ENCODE measurements at regions not wholly inside any gene's neighbourhood (a gene's known extent, or its start where the extent isn't known, plus 50 kb on each side); places are given as distances from the start of the nearest gene placed in this dataset.

DNA sequence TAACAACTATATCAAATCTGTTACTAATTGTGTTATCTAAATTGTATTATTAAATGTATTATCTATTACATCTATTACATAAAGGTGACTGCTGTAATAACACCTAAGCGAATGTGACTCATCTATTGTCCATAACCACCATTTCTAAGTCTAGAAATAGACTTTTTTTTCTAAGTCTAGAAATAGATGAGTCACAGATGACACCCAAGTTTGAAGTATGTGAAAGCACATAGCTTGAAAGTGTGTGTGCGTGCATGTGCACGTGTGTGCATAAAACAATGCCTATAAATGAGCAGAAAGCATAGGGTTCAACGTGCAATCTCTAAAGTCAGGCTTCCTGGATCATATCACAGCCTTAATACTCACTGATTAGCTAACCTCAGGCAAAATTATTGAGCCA lies 451.3 kb upstream of the USP15 start:
- Histone ChIP-seq H3K9me2 (replicated peaks; ENCODE audit: insufficient read depth) (no peaks in the 10 kb centered on the region), H4K20me1 (ENCODE audit: insufficient read depth, poor library complexity, severe bottlenecking) (no peaks in the 10 kb centered on the region), H3K27me3 (no peaks in the 10 kb centered on the region), H3K27ac (no peak overlapping the region), H3K4me3 (no peak overlapping the region), H3K4me2 (no peak overlapping the region), H3K9me3 (ENCODE audit: low read depth) (no peaks in the 10 kb centered on the region), H2AFZ (no peak overlapping the region), H3K4me1 (ENCODE audit: insufficient read depth) (no peaks in the 10 kb centered on the region), H3K36me3 (replicated peaks; ENCODE audit: insufficient read depth, low read depth) (no peaks in the 10 kb centered on the region), H3K79me2 (no peaks in the 10 kb centered on the region)
- 93% methylated on average over 4 of the region's 4 CpGs for WGBS (ENCODE audit: low lambda C conversion rate, missing lambda C conversion rate)
- TF ChIP-seq, protein P1, sequence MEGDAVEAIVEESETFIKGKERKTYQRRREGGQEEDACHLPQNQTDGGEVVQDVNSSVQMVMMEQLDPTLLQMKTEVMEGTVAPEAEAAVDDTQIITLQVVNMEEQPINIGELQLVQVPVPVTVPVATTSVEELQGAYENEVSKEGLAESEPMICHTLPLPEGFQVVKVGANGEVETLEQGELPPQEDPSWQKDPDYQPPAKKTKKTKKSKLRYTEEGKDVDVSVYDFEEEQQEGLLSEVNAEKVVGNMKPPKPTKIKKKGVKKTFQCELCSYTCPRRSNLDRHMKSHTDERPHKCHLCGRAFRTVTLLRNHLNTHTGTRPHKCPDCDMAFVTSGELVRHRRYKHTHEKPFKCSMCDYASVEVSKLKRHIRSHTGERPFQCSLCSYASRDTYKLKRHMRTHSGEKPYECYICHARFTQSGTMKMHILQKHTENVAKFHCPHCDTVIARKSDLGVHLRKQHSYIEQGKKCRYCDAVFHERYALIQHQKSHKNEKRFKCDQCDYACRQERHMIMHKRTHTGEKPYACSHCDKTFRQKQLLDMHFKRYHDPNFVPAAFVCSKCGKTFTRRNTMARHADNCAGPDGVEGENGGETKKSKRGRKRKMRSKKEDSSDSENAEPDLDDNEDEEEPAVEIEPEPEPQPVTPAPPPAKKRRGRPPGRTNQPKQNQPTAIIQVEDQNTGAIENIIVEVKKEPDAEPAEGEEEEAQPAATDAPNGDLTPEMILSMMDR (IDR thresholded peaks at IDR 0.05; ENCODE audit: poor library complexity), result no peak
- no peak for TF ChIP-seq EZH2phosphoT487 (IDR thresholded peaks at IDR 0.05; ENCODE audit: low read depth, severe bottlenecking, unreplicated experiment)
- no peak for TF ChIP-seq EZH2 (IDR thresholded peaks at IDR 0.05; ENCODE audit: borderline replicate concordance)
- no peak for DNase-seq (ENCODE audit: low spot score)

DNA sequence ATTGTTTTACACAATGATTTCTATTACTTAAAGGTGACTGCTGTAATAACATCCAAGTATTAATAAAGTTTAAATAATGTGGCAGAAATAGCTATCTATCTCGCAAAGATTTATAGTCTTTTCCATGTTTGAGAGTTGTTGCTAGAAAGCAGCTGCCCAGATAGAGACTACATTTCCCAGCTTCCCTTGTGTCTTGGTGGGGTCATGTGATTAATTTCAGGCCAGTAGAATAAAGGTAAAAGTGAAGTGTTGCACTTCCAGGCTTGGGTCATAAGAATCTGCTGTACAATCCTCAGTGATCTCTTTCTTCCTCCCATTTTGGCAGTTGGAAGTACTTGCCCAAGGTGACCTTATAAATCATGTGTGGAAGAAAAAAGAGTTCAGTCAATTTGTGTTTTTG lies 449.7 kb upstream of the USP15 start:
- no peak for TF ChIP-seq EZH2 (IDR thresholded peaks at IDR 0.05; ENCODE audit: borderline replicate concordance)
- TF ChIP-seq, protein P1 (IDR thresholded peaks at IDR 0.05; ENCODE audit: poor library complexity), result no peak
- no peak for TF ChIP-seq EZH2phosphoT487 (IDR thresholded peaks at IDR 0.05; ENCODE audit: low read depth, severe bottlenecking, unreplicated experiment)
- H3K27me3 ChIP-seq, result no peaks in the 10 kb centered on the region
- DNase-seq (ENCODE audit: low spot score), result no peak
- no peak overlapping the region for H2AFZ ChIP-seq
- 92% methylated on average over 1 of the region's 1 CpG for WGBS (ENCODE audit: low lambda C conversion rate, missing lambda C conversion rate)
- no peak overlapping the region for H3K27ac ChIP-seq
- H3K4me3 ChIP-seq, result no peak overlapping the region
- no peaks in the 10 kb centered on the region for H3K9me3 ChIP-seq (ENCODE audit: low read depth)
- no peaks in the 10 kb centered on the region for H3K79me2 ChIP-seq
- H3K36me3 ChIP-seq (replicated peaks; ENCODE audit: insufficient read depth, low read depth), result no peaks in the 10 kb centered on the region
- H4K20me1 ChIP-seq (ENCODE audit: insufficient read depth, poor library complexity, severe bottlenecking), result no peaks in the 10 kb centered on the region
- no peaks in the 10 kb centered on the region for H3K4me1 ChIP-seq (ENCODE audit: insufficient read depth)
- no peak overlapping the region for H3K4me2 ChIP-seq
- no peaks in the 10 kb centered on the region for H3K9me2 ChIP-seq (replicated peaks; ENCODE audit: insufficient read depth)

DNA sequence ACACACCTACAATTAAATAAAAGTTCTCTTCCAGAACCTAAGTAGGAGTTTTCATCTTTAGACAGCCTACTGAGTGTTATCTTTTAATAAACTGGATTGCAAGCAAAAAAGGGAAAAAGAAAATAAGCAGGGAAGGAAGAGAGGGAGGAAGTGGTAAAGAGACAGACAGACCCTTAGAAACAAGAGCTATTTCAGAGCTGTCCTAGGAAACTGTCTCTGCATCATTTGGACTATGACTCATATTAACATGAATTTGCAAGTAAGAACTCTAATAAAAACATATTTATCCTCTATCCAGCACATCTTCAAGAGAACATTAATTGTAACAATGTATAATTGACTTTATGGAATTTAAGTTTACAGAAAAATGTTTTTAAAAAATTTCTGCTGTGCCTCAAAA lies 438.8 kb upstream of the USP15 start:
- Histone ChIP-seq H3K9me3 (ENCODE audit: low read depth) (no peaks in the 10 kb centered on the region), H3K36me3 (replicated peaks; ENCODE audit: insufficient read depth, low read depth) (no peaks in the 10 kb centered on the region), H3K4me1 (ENCODE audit: insufficient read depth) (no peaks in the 10 kb centered on the region), H3K27ac (no peak overlapping the region), H4K20me1 (ENCODE audit: insufficient read depth, poor library complexity, severe bottlenecking) (no peaks in the 10 kb centered on the region), H3K4me2 (no peak overlapping the region), H2AFZ (no peak overlapping the region), H3K27me3 (no peaks in the 10 kb centered on the region), H3K79me2 (no peaks in the 10 kb centered on the region), H3K4me3 (no peak overlapping the region), H3K9me2 (replicated peaks; ENCODE audit: insufficient read depth) (no peaks in the 10 kb centered on the region)
- no peak for DNase-seq (ENCODE audit: low spot score)
- no peak for TF ChIP-seq EZH2 (IDR thresholded peaks at IDR 0.05; ENCODE audit: borderline replicate concordance)
- TF ChIP-seq EZH2phosphoT487 (IDR thresholded peaks at IDR 0.05; ENCODE audit: low read depth, severe bottlenecking, unreplicated experiment), result no peak
- TF ChIP-seq, protein P1 (IDR thresholded peaks at IDR 0.05; ENCODE audit: poor library complexity), result no peak

DNA sequence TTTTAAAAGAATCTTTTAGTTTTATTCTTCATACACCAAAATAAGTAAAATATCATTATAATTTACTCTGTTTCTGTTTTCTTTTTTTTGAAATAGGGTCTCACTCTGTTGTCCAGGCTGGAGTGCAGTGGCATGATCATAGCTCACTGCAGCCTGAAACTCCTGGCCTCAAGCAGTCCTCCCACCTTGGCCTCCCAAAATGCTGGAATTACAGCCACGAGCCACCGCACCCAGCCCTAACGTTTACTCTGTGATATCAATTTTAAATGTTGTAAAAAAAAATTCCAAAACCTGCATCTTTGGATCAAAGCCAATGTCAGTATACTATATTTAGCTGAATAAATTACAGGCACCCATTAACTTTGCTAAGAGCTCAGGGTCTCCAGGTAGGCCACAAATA lies 437.1 kb upstream of the USP15 start:
- Histone ChIP-seq H3K36me3 (replicated peaks; ENCODE audit: insufficient read depth, low read depth) (no peaks in the 10 kb centered on the region), H2AFZ (no peak overlapping the region), H3K4me2 (no peak overlapping the region), H3K79me2 (no peaks in the 10 kb centered on the region), H3K9me2 (replicated peaks; ENCODE audit: insufficient read depth) (no peaks in the 10 kb centered on the region), H3K27ac (no peak overlapping the region), H4K20me1 (ENCODE audit: insufficient read depth, poor library complexity, severe bottlenecking) (no peaks in the 10 kb centered on the region), H3K9me3 (ENCODE audit: low read depth) (no peaks in the 10 kb centered on the region), H3K27me3 (no peaks in the 10 kb centered on the region), H3K4me3 (no peak overlapping the region), H3K4me1 (ENCODE audit: insufficient read depth) (no peaks in the 10 kb centered on the region)
- no peak for DNase-seq (ENCODE audit: low spot score)
- TF ChIP-seq EZH2phosphoT487 (IDR thresholded peaks at IDR 0.05; ENCODE audit: low read depth, severe bottlenecking, unreplicated experiment), result no peak
- TF ChIP-seq EZH2 (IDR thresholded peaks at IDR 0.05; ENCODE audit: borderline replicate concordance), result no peak
- TF ChIP-seq, protein P1 (IDR thresholded peaks at IDR 0.05; ENCODE audit: poor library complexity), result no peak
- WGBS (ENCODE audit: low lambda C conversion rate, missing lambda C conversion rate), result 90% methylated on average over 3 of the region's 3 CpGs

Data from hepatocyte (in vitro differentiated cells).